ENCODE measurements at regions not wholly inside any gene's neighbourhood (a gene's known extent, or its start where the extent isn't known, plus 50 kb on each side); places are given as distances from the start of the nearest gene placed in this dataset.

GRCh38 chr1:87717157-87717670, 388.5 kb downstream of the LMO4 start:
- H3K4me3 Mint-ChIP-seq (ENCODE audit: unreplicated experiment) = no peak overlapping the region
- DNase-seq (ENCODE audit: unreplicated experiment) = no peak
- no peaks in the 10 kb centered on the region for H3K27me3 Mint-ChIP-seq (ENCODE audit: insufficient read depth, unreplicated experiment)
- no TSS peak for BruUV-seq (replicated peaks)
- no peaks in the 10 kb centered on the region for H3K36me3 Mint-ChIP-seq (ENCODE audit: insufficient read depth, unreplicated experiment)
- TF ChIP-seq, protein P1, sequence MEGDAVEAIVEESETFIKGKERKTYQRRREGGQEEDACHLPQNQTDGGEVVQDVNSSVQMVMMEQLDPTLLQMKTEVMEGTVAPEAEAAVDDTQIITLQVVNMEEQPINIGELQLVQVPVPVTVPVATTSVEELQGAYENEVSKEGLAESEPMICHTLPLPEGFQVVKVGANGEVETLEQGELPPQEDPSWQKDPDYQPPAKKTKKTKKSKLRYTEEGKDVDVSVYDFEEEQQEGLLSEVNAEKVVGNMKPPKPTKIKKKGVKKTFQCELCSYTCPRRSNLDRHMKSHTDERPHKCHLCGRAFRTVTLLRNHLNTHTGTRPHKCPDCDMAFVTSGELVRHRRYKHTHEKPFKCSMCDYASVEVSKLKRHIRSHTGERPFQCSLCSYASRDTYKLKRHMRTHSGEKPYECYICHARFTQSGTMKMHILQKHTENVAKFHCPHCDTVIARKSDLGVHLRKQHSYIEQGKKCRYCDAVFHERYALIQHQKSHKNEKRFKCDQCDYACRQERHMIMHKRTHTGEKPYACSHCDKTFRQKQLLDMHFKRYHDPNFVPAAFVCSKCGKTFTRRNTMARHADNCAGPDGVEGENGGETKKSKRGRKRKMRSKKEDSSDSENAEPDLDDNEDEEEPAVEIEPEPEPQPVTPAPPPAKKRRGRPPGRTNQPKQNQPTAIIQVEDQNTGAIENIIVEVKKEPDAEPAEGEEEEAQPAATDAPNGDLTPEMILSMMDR (IDR thresholded peaks at IDR 0.05; ENCODE audit: unreplicated experiment) = no peak
- ChIA-PET POLR2A (interaction anchor here (0.8 kb wide), 1 partner anchor 389 kb away, joined by 3 read pairs; no protein-coding TSS in a partner anchor), CTCF (interaction anchor here (0.6 to 1.0 kb wide), 2 partner anchors 8 to 391 kb away, joined by 3 read pairs; no protein-coding TSS in a partner anchor)
- no peaks in the 10 kb centered on the region for H3K9me3 Mint-ChIP-seq (ENCODE audit: unreplicated experiment)
- H3K27ac Mint-ChIP-seq (ENCODE audit: low read depth, unreplicated experiment) = no peak overlapping the region
- H3K4me1 Mint-ChIP-seq (ENCODE audit: insufficient read depth, unreplicated experiment) = no peaks in the 10 kb centered on the region
- intact Hi-C loops (cut with micrococcal nuclease) = no loop called here

DNA sequence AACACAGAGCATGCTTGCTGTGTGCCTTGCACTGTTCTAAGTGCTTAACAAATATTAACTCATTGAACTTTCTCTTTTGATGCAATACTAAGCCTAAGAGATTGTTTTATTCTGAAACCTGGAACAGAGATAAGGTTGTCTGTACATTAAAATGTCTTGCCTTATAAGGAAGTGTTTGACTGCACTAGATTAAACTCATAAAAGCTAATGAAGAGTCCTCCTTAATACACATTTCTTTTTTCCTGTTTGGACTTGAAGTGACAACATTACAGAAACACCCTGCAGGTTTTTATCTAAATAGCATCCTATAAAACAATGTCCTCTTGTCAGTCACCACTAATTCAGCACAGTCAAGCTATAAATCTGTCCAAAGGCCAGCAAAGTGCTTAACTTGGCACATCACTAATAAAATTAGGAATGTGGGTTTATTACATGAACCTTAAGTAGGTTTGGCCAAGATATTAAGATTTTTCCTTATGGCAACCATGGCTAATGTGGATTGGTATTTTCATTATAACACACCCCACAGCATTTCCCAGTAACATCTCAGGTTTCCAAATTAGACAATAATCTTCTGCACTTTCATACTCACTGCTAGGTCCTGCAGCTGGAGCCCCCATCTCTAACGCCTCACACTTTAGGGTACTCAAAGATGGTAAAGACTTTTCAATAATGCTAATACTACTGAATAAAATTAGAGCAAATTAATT, 389.7 kb downstream of the LMO4 start:
- Mint-ChIP-seq H3K36me3 (ENCODE audit: insufficient read depth, unreplicated experiment) (no peaks in the 10 kb centered on the region), H3K9me3 (ENCODE audit: unreplicated experiment) (no peaks in the 10 kb centered on the region), H3K27ac (ENCODE audit: low read depth, unreplicated experiment) (no peak overlapping the region), H3K27me3 (ENCODE audit: insufficient read depth, unreplicated experiment) (no peaks in the 10 kb centered on the region), H3K4me3 (ENCODE audit: unreplicated experiment) (no peak overlapping the region), H3K4me1 (ENCODE audit: insufficient read depth, unreplicated experiment) (no peaks in the 10 kb centered on the region)
- intact Hi-C loops (cut with micrococcal nuclease) = no loop called here
- TF ChIP-seq, protein P1 (IDR thresholded peaks at IDR 0.05; ENCODE audit: unreplicated experiment) = no peak
- no TSS peak for BruUV-seq (replicated peaks)
- no peak for DNase-seq (ENCODE audit: unreplicated experiment)
- POLR2A ChIA-PET = no interaction called here
- CTCF ChIA-PET = interaction anchor here (0.9 kb wide), 1 partner anchor 235 kb away, joined by 3 read pairs; no protein-coding TSS in a partner anchor

DNA sequence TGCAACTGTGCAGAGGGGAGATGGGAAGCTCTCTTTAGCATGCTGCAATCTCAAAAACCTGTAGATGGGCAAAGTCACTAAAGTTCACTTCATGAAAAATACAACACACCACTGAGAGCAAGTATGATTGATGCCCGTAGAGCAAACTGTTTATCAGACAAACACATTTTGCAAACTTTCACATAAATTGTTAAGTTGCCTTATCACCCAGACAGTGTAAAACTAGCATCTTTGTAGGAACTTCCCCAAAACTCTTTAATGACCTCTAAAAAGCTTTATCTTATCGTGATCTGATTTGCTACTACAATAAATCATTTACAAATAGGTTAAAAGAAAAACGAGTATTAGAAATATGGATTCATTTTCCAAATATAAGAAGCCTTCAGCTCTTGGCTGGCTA, 391.0 kb downstream of the LMO4 start:
- H3K4me1 Mint-ChIP-seq (ENCODE audit: insufficient read depth, unreplicated experiment) = no peaks in the 10 kb centered on the region
- H3K36me3 Mint-ChIP-seq (ENCODE audit: insufficient read depth, unreplicated experiment) = no peaks in the 10 kb centered on the region
- ChIA-PET CTCF (interaction anchor here (0.7 to 1.6 kb wide), 2 partner anchors 142 to 235 kb away, joined by 3 to 7 read pairs; no protein-coding TSS in a partner anchor), POLR2A (interaction anchor here (0.6 kb wide), 1 partner anchor 602 kb away, joined by 3 read pairs; no protein-coding TSS in a partner anchor)
- no TSS peak for BruUV-seq (replicated peaks)
- H3K4me3 Mint-ChIP-seq (ENCODE audit: unreplicated experiment) = no peak overlapping the region
- H3K27me3 Mint-ChIP-seq (ENCODE audit: insufficient read depth, unreplicated experiment) = no peaks in the 10 kb centered on the region
- intact Hi-C loops (cut with micrococcal nuclease) = no loop called here
- DNase-seq (ENCODE audit: unreplicated experiment) = no peak
- TF ChIP-seq, protein P1 (IDR thresholded peaks at IDR 0.05; ENCODE audit: unreplicated experiment) = no peak
- no peaks in the 10 kb centered on the region for H3K9me3 Mint-ChIP-seq (ENCODE audit: unreplicated experiment)
- no peak overlapping the region for H3K27ac Mint-ChIP-seq (ENCODE audit: low read depth, unreplicated experiment)

DNA sequence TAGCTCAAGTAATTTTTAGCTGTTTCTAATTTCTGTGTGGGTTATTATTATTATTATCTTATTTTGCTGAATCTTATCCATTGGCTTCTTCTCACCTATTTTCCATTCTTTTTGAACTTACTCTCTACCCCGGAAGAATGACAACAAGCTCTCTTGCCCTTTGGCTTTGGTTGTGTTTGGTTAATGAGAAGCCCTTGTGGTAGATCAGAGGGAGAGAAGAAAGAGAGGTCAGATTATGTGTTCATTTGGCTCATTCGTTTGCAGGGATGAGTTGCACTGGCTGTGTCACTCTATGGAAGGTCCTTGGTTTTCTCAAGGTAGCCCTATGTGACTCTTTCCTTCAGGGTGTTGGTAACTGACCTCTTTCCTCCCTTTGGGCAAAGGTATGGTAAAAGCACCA, 391.9 kb downstream of the LMO4 start:
- Mint-ChIP-seq H3K4me1 (ENCODE audit: insufficient read depth, unreplicated experiment) (no peaks in the 10 kb centered on the region), H3K27ac (ENCODE audit: low read depth, unreplicated experiment) (no peak overlapping the region), H3K27me3 (ENCODE audit: insufficient read depth, unreplicated experiment) (no peaks in the 10 kb centered on the region), H3K4me3 (ENCODE audit: unreplicated experiment) (no peak overlapping the region), H3K36me3 (ENCODE audit: insufficient read depth, unreplicated experiment) (no peaks in the 10 kb centered on the region), H3K9me3 (ENCODE audit: unreplicated experiment) (peaks cover 7% of the 10 kb centered on the region)
- ChIA-PET CTCF (interaction anchor here (0.6 to 1.6 kb wide), 2 partner anchors 234 to 392 kb away, joined by 3 to 7 read pairs; partner anchors contain the start of gene LMO4), POLR2A (interaction anchor here (0.6 kb wide), 2 partner anchors 201 to 306 kb away, joined by 3 to 4 read pairs; no protein-coding TSS in a partner anchor)
- TF ChIP-seq, protein P1 (IDR thresholded peaks at IDR 0.05; ENCODE audit: unreplicated experiment) = no peak
- no TSS peak for BruUV-seq (replicated peaks)
- DNase-seq (ENCODE audit: unreplicated experiment) = no peak
- intact Hi-C loops (cut with micrococcal nuclease) = no loop called here

Data from MCF 10A (cell line).